ENCODE measurements at regions not wholly inside any gene's neighbourhood (a gene's known extent, or its start where the extent isn't known, plus 50 kb on each side); places are given as distances from the start of the nearest gene placed in this dataset.

DNA sequence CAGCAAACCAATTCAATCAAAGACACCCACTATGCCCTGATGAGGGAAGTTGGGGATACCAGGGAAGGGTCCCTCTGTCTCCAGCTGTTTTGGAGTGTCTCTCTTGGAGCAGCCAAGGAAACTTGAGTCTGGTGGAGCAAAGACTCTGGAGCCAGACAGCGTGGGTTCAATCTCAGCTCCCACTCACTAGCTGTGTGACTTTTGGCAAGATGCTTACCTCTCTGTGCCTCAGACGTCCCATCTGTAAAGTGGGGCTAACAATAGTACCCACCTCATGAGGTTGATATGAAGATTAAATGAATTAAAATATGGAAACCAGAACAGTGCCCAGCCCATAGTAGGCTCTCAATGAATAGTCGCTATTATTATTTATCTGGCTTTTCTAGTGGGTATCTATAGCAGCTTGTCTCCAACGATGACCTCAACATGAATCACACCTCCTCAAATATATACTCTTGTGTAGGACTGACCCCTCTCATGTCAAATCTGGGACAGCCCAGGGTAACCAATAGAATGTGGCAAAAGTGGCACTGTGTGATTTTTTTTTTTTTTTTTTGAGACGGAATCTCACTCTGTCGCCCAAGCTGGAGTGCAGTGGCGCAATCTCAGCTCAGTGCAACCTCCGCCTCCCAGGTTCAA lies 99.2 kb upstream of the FOXP4 start:
- TF ChIP-seq, protein P1, sequence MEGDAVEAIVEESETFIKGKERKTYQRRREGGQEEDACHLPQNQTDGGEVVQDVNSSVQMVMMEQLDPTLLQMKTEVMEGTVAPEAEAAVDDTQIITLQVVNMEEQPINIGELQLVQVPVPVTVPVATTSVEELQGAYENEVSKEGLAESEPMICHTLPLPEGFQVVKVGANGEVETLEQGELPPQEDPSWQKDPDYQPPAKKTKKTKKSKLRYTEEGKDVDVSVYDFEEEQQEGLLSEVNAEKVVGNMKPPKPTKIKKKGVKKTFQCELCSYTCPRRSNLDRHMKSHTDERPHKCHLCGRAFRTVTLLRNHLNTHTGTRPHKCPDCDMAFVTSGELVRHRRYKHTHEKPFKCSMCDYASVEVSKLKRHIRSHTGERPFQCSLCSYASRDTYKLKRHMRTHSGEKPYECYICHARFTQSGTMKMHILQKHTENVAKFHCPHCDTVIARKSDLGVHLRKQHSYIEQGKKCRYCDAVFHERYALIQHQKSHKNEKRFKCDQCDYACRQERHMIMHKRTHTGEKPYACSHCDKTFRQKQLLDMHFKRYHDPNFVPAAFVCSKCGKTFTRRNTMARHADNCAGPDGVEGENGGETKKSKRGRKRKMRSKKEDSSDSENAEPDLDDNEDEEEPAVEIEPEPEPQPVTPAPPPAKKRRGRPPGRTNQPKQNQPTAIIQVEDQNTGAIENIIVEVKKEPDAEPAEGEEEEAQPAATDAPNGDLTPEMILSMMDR (IDR thresholded peaks at IDR 0.05; ENCODE audit: low read depth, low read length) = no peak
- no peak for TF ChIP-seq EZH2phosphoT487 (IDR thresholded peaks at IDR 0.05; ENCODE audit: low read depth)

Data from OCI-LY3 (cell line).